RWPE1 (cell line): ENCODE measurements at regions not wholly inside any gene's neighbourhood (a gene's known extent, or its start where the extent isn't known, plus 50 kb on each side); places are given as distances from the start of the nearest gene placed in this dataset.

Source experiments
- CTCF ChIA-PET: fragments of 350-600 bp; sonication (Branson Sonifier 250); formaldehyde crosslinking; extraction: SDS; loops from one replicate; lab custom pipeline; 2021; lab: Yijun Ruan, JAX
- POLR2A ChIA-PET: fragments of 400-600 bp; formaldehyde crosslinking; extraction: SDS; loops from one replicate; lab custom pipeline; 2020; ENCODE audit warnings: antibody characterized with exemption; ENCODE audit not compliant: low non-redundant PET; lab: Yijun Ruan, JAX
- DNase-seq: peaks from one replicate; pipeline ENCODE4 v3.0.0; 2012; ENCODE audit warnings: low spot score
- H3K27ac ChIP-seq: fragments of 450-650 bp; 2 replicates; pipeline ENCODE4 v1.5.1; 2017
- TF ChIP-seq, protein P1 (sequence below): fragments of 450-650 bp; conservative IDR thresholded peaks from 2 replicates; pipeline ENCODE4 v1.5.1; 2017; ENCODE audit warnings: low read depth, mild to moderate bottlenecking

DNA sequence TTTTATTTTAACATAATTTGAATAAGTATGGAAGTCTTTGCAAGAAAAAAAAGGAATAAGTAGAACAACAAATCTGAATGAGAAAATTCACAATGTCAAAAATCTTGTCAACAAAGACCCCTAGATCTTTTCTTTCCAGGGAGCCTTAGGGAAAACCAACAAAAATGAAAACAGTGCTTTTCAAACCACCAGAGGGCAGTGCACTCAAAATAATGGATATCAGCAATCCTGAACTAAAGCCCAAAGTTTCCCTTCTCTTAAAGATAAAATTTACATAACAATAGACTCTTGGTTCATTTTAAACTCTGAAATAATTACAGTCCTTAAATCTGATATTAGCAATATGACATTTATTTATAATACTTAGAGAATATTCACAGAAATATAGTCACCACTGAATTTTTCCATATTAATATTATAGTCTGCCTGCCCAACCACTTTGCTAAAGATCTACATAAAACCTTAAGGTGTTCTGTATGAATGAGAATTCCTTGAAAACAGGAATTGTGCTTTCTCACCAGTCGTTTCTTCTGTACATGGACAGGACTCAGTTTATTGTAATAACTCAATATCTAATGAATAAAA lies 105.3 kb upstream of the BMP5 start:
- TF ChIP-seq, protein P1, sequence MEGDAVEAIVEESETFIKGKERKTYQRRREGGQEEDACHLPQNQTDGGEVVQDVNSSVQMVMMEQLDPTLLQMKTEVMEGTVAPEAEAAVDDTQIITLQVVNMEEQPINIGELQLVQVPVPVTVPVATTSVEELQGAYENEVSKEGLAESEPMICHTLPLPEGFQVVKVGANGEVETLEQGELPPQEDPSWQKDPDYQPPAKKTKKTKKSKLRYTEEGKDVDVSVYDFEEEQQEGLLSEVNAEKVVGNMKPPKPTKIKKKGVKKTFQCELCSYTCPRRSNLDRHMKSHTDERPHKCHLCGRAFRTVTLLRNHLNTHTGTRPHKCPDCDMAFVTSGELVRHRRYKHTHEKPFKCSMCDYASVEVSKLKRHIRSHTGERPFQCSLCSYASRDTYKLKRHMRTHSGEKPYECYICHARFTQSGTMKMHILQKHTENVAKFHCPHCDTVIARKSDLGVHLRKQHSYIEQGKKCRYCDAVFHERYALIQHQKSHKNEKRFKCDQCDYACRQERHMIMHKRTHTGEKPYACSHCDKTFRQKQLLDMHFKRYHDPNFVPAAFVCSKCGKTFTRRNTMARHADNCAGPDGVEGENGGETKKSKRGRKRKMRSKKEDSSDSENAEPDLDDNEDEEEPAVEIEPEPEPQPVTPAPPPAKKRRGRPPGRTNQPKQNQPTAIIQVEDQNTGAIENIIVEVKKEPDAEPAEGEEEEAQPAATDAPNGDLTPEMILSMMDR = peak; percentile 72
- DNase-seq = peak; percentile 20
- ChIA-PET CTCF (interaction anchor here (1.4 kb wide), 1 partner anchor 312 kb away, joined by 3 read pairs; no protein-coding TSS in a partner anchor), POLR2A (no interaction called here)
- H3K27ac ChIP-seq = no peak overlapping the region

GRCh38 chr6:55979526-55979925 lies 104.1 kb upstream of the BMP5 start:
- ChIA-PET CTCF (interaction anchor here (1.4 kb wide), 1 partner anchor 313 kb away, joined by 3 read pairs; no protein-coding TSS in a partner anchor), POLR2A (no interaction called here)
- H3K27ac ChIP-seq = no peak overlapping the region
- no peak for DNase-seq
- TF ChIP-seq, protein P1 = no peak

GRCh38 chr6:55977959-55978665 lies 102.7 kb upstream of the BMP5 start:
- ChIA-PET CTCF (interaction anchor here (0.5 to 1.2 kb wide), 3 partner anchors 315 to 1187 kb away, joined by 3 to 5 read pairs (median 3); no protein-coding TSS in a partner anchor), POLR2A (no interaction called here)
- TF ChIP-seq, protein P1 = no peak

DNA sequence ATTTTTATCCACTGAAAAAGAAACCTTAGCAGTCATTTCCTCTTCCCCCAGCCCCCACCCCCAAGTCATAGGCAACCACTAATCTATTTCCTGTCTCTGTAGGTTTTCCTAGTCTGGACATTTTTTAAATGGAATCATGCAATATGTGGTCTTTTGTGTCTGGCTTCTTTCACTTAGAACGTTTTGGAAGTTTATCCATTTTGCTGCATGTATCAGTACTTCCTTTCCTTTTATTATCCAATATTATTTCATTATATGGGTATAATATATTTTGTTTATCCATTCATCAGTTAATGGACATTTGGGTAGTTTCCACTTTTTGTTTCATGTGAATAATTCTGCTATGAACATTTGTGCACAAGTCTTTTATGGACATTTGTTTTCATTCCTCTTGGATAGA lies 99.3 kb upstream of the BMP5 start:
- TF ChIP-seq, protein P1 = no peak
- DNase-seq = no peak
- ChIA-PET POLR2A (no interaction called here), CTCF (no interaction called here)
- no peak overlapping the region for H3K27ac ChIP-seq

More at GRCh38 chr6:55977959-55978665, 102.7 kb upstream of the BMP5 start:
- no peak overlapping the region for H3K27ac ChIP-seq
- no peak for DNase-seq

DNA sequence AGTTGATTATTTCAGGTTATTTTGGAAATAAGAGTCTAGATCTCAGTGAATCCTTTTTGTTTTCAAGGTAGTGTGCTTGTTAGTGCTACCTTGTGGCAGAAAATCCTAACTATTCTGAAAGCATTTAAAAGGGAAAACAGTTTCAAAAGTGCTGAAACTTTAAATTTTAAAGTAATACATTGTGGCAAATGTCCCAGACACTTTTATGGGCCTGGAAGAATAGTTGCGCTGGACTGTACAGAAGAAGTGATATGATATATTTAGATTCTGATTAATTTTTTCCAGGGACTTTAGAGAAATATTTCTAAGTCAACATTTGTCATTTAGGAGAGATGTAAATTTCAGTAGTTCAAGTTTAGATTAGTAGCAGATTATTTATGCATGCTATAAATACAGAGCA lies 96.7 kb upstream of the BMP5 start:
- DNase-seq = no peak
- CTCF ChIA-PET = no interaction called here
- POLR2A ChIA-PET = no interaction called here
- H3K27ac ChIP-seq = no peak overlapping the region
- TF ChIP-seq, protein P1 = no peak

- CTCF ChIA-PET = no interaction called here
- POLR2A ChIA-PET = no interaction called here
- H3K27ac ChIP-seq = no peak overlapping the region
- TF ChIP-seq, protein P1 = no peak
- DNase-seq = no peak
Observed at GRCh38 chr6:55969526-55969925, 94.1 kb upstream of the BMP5 start.
